ENCODE measurements at regions not wholly inside any gene's neighbourhood (a gene's known extent, or its start where the extent isn't known, plus 50 kb on each side); places are given as distances from the start of the nearest gene placed in this dataset.

DNA sequence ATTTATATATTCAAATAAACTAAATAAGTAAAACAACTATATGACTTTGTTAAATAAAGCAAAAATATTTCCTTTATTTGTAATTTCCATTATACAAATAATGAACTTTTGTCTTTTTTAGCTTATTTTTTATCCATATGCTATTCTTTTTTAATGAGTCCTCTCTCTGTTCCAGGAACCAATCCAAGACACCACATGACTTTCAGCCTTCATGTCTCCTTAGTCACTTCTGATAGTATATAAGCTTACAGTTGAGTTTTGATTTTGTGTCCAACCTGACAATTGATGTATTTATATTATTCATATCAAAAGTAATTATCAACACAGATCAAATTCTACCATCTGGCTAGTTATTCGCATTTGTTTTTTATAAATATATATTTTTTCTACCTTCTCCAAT, 582.3 kb upstream of the GJE1 start:
- DNase-seq (ENCODE audit: extremely low read depth in 1 of 4, low spot score in 3 of 4) (no peak), FAIRE-seq (no peak), ATAC-seq (no peak)
- CTCF ChIA-PET (ENCODE audit: low intra/inter-chr PET ratio): no interaction called here
- no TSS peak for BruUV-seq (replicated peaks)
- H3K36me3 ChIP-seq (ENCODE audit: control insufficient read depth, insufficient read depth, low read length): no peaks in the 10 kb centered on the region
- H3K9ac ChIP-seq (ENCODE audit: insufficient read depth in 1 of 2, low read depth in 2 of 2, low read length in 2 of 2): no peak overlapping the region
- no peak overlapping the region for H3K27ac ChIP-seq (ENCODE audit: extremely low read depth, low read depth, low read length)
- no peak for TF ChIP-seq ZNF551 (CRISPR knock-in tag; IDR thresholded peaks at IDR 0.05)
- TF ChIP-seq ZNF717 (CRISPR knock-in tag; IDR thresholded peaks at IDR 0.05): no peak
- TF ChIP-seq CEBPB (tag; IDR thresholded peaks at IDR 0.05): no peak
- no peak overlapping the region for H2AFZ ChIP-seq (ENCODE audit: low read depth, low read length)
- no peak overlapping the region for H3K4me3 ChIP-seq
- POLR2A ChIA-PET: no interaction called here
- no peak overlapping the region for H3K4me2 ChIP-seq (ENCODE audit: insufficient read depth, low read length)
- no peaks in the 10 kb centered on the region for H3K9me3 ChIP-seq (replicated peaks; ENCODE audit: control insufficient read depth, insufficient read depth, low read depth, low read length)
- intact Hi-C loops (cut with micrococcal nuclease): no loop called here
- no peaks in the 10 kb centered on the region for H3K9me1 ChIP-seq (ENCODE audit: control insufficient read depth, insufficient read depth, low read length)
- H4K20me1 ChIP-seq (replicated peaks; ENCODE audit: control insufficient read depth, insufficient read depth, low read length): no peaks in the 10 kb centered on the region
- no peaks in the 10 kb centered on the region for H3K4me1 ChIP-seq (replicated peaks in 1 of 2; ENCODE audit: control insufficient read depth in 2 of 2, insufficient read depth in 2 of 2, low read length in 2 of 2)
- H3K79me2 ChIP-seq (ENCODE audit: control insufficient read depth, insufficient read depth, low read length): no peaks in the 10 kb centered on the region
- H3K27me3 ChIP-seq (ENCODE audit: control insufficient read depth in 2 of 2, insufficient read depth in 2 of 2, low read length in 2 of 2): no peaks in the 10 kb centered on the region
- WGBS (ENCODE audit: insufficient coverage, low coverage, missing lambda C conversion rate): 0% methylated on average over 1 of the region's 1 CpG
- in situ Hi-C loops (cut with MboI): no loop called here

- ChIA-PET CTCF (ENCODE audit: low intra/inter-chr PET ratio) (no interaction called here), POLR2A (no interaction called here)
- Histone ChIP-seq H3K27ac (ENCODE audit: extremely low read depth, low read depth, low read length) (no peak overlapping the region), H3K4me1 (replicated peaks in 1 of 2; ENCODE audit: control insufficient read depth in 2 of 2, insufficient read depth in 2 of 2, low read length in 2 of 2) (no peaks in the 10 kb centered on the region), H3K79me2 (ENCODE audit: control insufficient read depth, insufficient read depth, low read length) (no peaks in the 10 kb centered on the region), H3K27me3 (ENCODE audit: control insufficient read depth in 2 of 2, insufficient read depth in 2 of 2, low read length in 2 of 2) (no peaks in the 10 kb centered on the region), H3K36me3 (ENCODE audit: control insufficient read depth, insufficient read depth, low read length) (no peaks in the 10 kb centered on the region), H3K4me3 (no peak overlapping the region), H3K4me2 (ENCODE audit: insufficient read depth, low read length) (no peak overlapping the region), H3K9ac (ENCODE audit: insufficient read depth in 1 of 2, low read depth in 2 of 2, low read length in 2 of 2) (no peak overlapping the region), H3K9me3 (replicated peaks; ENCODE audit: control insufficient read depth, insufficient read depth, low read depth, low read length) (no peaks in the 10 kb centered on the region), H4K20me1 (replicated peaks; ENCODE audit: control insufficient read depth, insufficient read depth, low read length) (no peaks in the 10 kb centered on the region), H3K9me1 (ENCODE audit: control insufficient read depth, insufficient read depth, low read length) (no peaks in the 10 kb centered on the region), H2AFZ (ENCODE audit: low read depth, low read length) (no peak overlapping the region)
- in situ Hi-C loops (cut with MboI): no loop called here
- intact Hi-C loops (cut with micrococcal nuclease): no loop called here
- DNase-seq (ENCODE audit: extremely low read depth in 1 of 4, low spot score in 3 of 4) (no peak), FAIRE-seq (no peak), ATAC-seq (no peak)
- WGBS (ENCODE audit: insufficient coverage, low coverage, missing lambda C conversion rate): 4% methylated on average over 2 of the region's 2 CpGs
- no TSS peak for BruUV-seq (replicated peaks)
- TF ChIP-seq MBD2 (IDR thresholded peaks at IDR 0.05; ENCODE audit: borderline replicate concordance, low read depth) (no peak), CREBBP (IDR thresholded peaks at IDR 0.05; ENCODE audit: low read depth, low read length) (no peak), ZNF263 (CRISPR knock-in tag; IDR thresholded peaks at IDR 0.05; ENCODE audit: borderline replicate concordance) (no peak), HMGN3 (IDR thresholded peaks at IDR 0.05; ENCODE audit: borderline replicate concordance, extremely low read depth, insufficient read length, low read depth, low read length) (no peak), CCAR2 (IDR thresholded peaks at IDR 0.05; ENCODE audit: low read depth, low read length) (no peak), ZBTB26 (CRISPR knock-in tag; IDR thresholded peaks at IDR 0.05) (no peak), DIDO1 (tag; IDR thresholded peaks at IDR 0.05; ENCODE audit: low read depth) (no peak), ZNF589 (CRISPR knock-in tag; IDR thresholded peaks at IDR 0.05; ENCODE audit: low read depth) (no peak), HLTF (IDR thresholded peaks at IDR 0.05) (no peak), SAFB2 (IDR thresholded peaks at IDR 0.05; ENCODE audit: borderline replicate concordance, low read depth, low read length, severe bottlenecking) (no peak)
- TF ChIP-seq, protein P1, sequence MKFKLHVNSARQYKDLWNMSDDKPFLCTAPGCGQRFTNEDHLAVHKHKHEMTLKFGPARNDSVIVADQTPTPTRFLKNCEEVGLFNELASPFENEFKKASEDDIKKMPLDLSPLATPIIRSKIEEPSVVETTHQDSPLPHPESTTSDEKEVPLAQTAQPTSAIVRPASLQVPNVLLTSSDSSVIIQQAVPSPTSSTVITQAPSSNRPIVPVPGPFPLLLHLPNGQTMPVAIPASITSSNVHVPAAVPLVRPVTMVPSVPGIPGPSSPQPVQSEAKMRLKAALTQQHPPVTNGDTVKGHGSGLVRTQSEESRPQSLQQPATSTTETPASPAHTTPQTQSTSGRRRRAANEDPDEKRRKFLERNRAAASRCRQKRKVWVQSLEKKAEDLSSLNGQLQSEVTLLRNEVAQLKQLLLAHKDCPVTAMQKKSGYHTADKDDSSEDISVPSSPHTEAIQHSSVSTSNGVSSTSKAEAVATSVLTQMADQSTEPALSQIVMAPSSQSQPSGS (CRISPR knock-in tag; IDR thresholded peaks at IDR 0.05): no peak
- TF ChIP-seq, protein P2, sequence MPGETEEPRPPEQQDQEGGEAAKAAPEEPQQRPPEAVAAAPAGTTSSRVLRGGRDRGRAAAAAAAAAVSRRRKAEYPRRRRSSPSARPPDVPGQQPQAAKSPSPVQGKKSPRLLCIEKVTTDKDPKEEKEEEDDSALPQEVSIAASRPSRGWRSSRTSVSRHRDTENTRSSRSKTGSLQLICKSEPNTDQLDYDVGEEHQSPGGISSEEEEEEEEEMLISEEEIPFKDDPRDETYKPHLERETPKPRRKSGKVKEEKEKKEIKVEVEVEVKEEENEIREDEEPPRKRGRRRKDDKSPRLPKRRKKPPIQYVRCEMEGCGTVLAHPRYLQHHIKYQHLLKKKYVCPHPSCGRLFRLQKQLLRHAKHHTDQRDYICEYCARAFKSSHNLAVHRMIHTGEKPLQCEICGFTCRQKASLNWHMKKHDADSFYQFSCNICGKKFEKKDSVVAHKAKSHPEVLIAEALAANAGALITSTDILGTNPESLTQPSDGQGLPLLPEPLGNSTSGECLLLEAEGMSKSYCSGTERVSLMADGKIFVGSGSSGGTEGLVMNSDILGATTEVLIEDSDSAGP (CRISPR knock-in tag; IDR thresholded peaks at IDR 0.05): no peak
Measured at GRCh38 chr6:141548966-141549365, 583.8 kb upstream of the GJE1 start.

Data from K562 (cell line).